ENCODE measurements at regions not wholly inside any gene's neighbourhood (a gene's known extent, or its start where the extent isn't known, plus 50 kb on each side); places are given as distances from the start of the nearest gene placed in this dataset.

DNA sequence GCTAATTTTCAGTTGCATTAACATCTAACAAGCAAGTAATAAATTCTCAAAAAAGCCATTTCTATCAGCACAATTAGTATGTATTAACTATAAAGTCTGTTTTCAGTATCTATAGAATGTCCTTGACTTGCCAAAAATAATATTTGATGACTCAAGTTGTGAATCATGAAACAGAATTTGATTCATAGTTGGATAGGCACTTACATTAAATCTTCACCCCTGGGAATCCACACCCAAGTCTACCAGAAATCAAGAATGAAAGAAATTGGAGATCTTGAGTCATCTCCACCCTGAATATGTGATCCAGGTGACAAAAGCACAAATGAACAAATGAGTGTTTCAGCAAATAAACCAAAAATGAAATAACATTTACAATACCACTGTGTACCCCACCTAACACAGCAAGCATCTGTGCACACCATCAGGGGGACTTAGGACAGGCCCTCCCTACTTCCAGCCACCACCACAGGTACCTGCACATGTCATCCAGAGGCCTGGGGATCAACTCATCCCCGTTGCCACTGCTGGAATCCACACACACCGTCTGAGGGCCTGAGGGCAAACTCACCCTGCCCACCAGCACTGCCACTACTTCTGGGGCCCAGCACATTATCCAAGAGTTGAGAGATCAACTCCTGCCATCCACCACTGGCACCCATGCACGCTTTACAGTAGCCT lies 160.1 kb downstream of the MTERF1 start:
- TF ChIP-seq POLR2A (IDR thresholded peaks at IDR 0.05; ENCODE audit: low read depth, low read length), result no peak
- TF ChIP-seq TAF1 (IDR thresholded peaks at IDR 0.05; ENCODE audit: borderline replicate concordance, low read depth, low read length), result no peak
- TF ChIP-seq POLR2AphosphoS5 (IDR thresholded peaks at IDR 0.05; ENCODE audit: low read depth, low read length), result no peak

Measured in GM12892 (cell line).